CD14-positive monocyte (primary cell): ENCODE measurements at regions not wholly inside any gene's neighbourhood (a gene's known extent, or its start where the extent isn't known, plus 50 kb on each side); places are given as distances from the start of the nearest gene placed in this dataset.
"Not testable (repeated sequence)": the region's sequence is repeated elsewhere in the genome, so short reads cannot be mapped to it uniquely, and the experiment has no call there.

ENCODE experiments used
- DNase-seq, 3 donors: peaks; one replicate each; pipeline ENCODE4 v3.0.0-alpha.2; 2011 to 2022
- H2AFZ ChIP-seq: 2 replicates; pipeline ENCODE4 v1.6.0; 2012; ENCODE audit warnings: mild to moderate bottlenecking, low read depth, low read length, inconsistent platforms; ENCODE audit not compliant: insufficient read depth, poor library complexity, severe bottlenecking
- H3K27ac ChIP-seq, 2 donors: 1 replicate in 1 of 2; 2 replicates in 1 of 2; pipeline ENCODE4 v1.5.1; 2012 to 2013; ENCODE audit warnings: low read length in 2 of 2, control low read depth in 1 of 2, inconsistent platforms in 1 of 2, low read depth in 1 of 2, mild to moderate bottlenecking in 1 of 2
- H3K27me3 ChIP-seq, 2 donors: one replicate each; pipeline versions ENCODE4 v1.6.0 to v1.6.1; 2011 to 2013; ENCODE audit warnings: low read length in 2 of 2; ENCODE audit not compliant: control insufficient read depth in 2 of 2, insufficient read depth in 2 of 2
- H3K36me3 ChIP-seq, 2 donors: replicated peaks in 1 of 2; 1 replicate in 1 of 2; 2 replicates in 1 of 2; pipeline versions ENCODE4 v1.5.1 to v1.6.1; 2012 to 2013; ENCODE audit warnings: low read length in 2 of 2, control low read depth in 1 of 2, inconsistent platforms in 1 of 2, mild to moderate bottlenecking in 1 of 2; ENCODE audit not compliant: insufficient read depth in 2 of 2, control insufficient read depth in 1 of 2
- H3K4me1 ChIP-seq, 2 donors: 1 replicate in 1 of 2; 2 replicates in 1 of 2; pipeline versions ENCODE4 v1.5.1 to v1.6.1; 2012 to 2013; ENCODE audit warnings: low read length in 2 of 2, control low read depth in 1 of 2, inconsistent platforms in 1 of 2, mild to moderate bottlenecking in 1 of 2, moderate library complexity in 1 of 2; ENCODE audit not compliant: insufficient read depth in 2 of 2, control insufficient read depth in 1 of 2
- H3K4me2 ChIP-seq: replicated peaks from 2 replicates; pipeline ENCODE3; 2012; ENCODE audit warnings: low read length, moderate library complexity, mild to moderate bottlenecking; ENCODE audit not compliant: poor library complexity, severe bottlenecking; ENCODE audit errors: extremely low read depth
- H3K4me3 ChIP-seq, 3 experiments: fragments of 200-600 bp in 1 of 3; sonication (generic) in 1 of 3; replicated peaks in 1 of 3; 1 replicate in 2 of 3; 2 replicates in 1 of 3; pipeline ENCODE4 v1.5.1; 2011 to 2013; ENCODE audit warnings: low read length in 3 of 3, mild to moderate bottlenecking in 3 of 3, control low read depth in 2 of 3, low read depth in 2 of 3, inconsistent platforms in 1 of 3, moderate library complexity in 1 of 3
- H3K79me2 ChIP-seq: 2 replicates; pipeline ENCODE4 v1.6.0; 2012; ENCODE audit warnings: mild to moderate bottlenecking, control low read depth, inconsistent platforms, low read length, moderate library complexity; ENCODE audit not compliant: insufficient read depth
- H3K9ac ChIP-seq: 2 replicates; pipeline ENCODE4 v1.6.0; 2017; ENCODE audit warnings: low read length, mild to moderate bottlenecking; ENCODE audit not compliant: insufficient read depth, poor library complexity, severe bottlenecking
- H3K9me3 ChIP-seq, 2 donors: replicated peaks in 1 of 2; 1 replicate in 1 of 2; 2 replicates in 1 of 2; pipeline versions ENCODE4 v1.5.1 to v1.6.1; 2012 to 2013; ENCODE audit warnings: low read length in 2 of 2, control low read depth in 1 of 2; ENCODE audit not compliant: control insufficient read depth in 1 of 2, insufficient read depth in 1 of 2
- H4K20me1 ChIP-seq: 2 replicates; pipeline ENCODE4 v1.6.0; 2012; ENCODE audit warnings: mild to moderate bottlenecking, low read length, control low read depth, moderate library complexity; ENCODE audit not compliant: insufficient read depth
- H3K27ac Mint-ChIP-seq, 7 donors: one replicate each; pipeline ENCODE4 v1.8.0; 2020; ENCODE audit warnings: mild to moderate bottlenecking in 7 of 7, mixed read lengths in 7 of 7, moderate library complexity in 6 of 7, inconsistent platforms in 2 of 7
- H3K27me3 Mint-ChIP-seq, 3 donors: one replicate each; pipeline ENCODE4 v1.8.0; 2021 to 2022; ENCODE audit warnings: low read depth in 3 of 3, mild to moderate bottlenecking in 3 of 3, mixed read lengths in 3 of 3, moderate library complexity in 3 of 3, inconsistent platforms in 1 of 3
- H3K36me3 Mint-ChIP-seq, 2 donors: one replicate each; pipeline ENCODE4 v1.8.0; 2020; ENCODE audit warnings: mixed read lengths in 2 of 2, inconsistent platforms in 1 of 2, mild to moderate bottlenecking in 1 of 2
- H3K4me1 Mint-ChIP-seq: one replicate; pipeline ENCODE4 v1.8.0; 2020; ENCODE audit warnings: mild to moderate bottlenecking, mixed read lengths
- H3K4me3 Mint-ChIP-seq, 2 donors: one replicate each; pipeline ENCODE4 v1.8.0; 2020; ENCODE audit warnings: mild to moderate bottlenecking in 2 of 2, mixed read lengths in 2 of 2, moderate library complexity in 1 of 2
- H3K9me3 Mint-ChIP-seq, 7 donors: one replicate each; pipeline ENCODE4 v1.8.0; 2020 to 2022; ENCODE audit warnings: mixed read lengths in 7 of 7, mild to moderate bottlenecking in 6 of 7, moderate library complexity in 6 of 7, inconsistent platforms in 2 of 7
- CTCF ChIP-seq: fragments of 200-600 bp; IDR thresholded peaks from one replicate; pipeline ENCODE4 v1.8.0; 2022; ENCODE audit warnings: antibody characterized with exemption, mild to moderate bottlenecking
- WGBS: methylation state at CpG from one replicate; pipeline ENCODE4 v1.1.5; 2013; ENCODE audit warnings: missing lambda C conversion rate; ENCODE audit not compliant: insufficient coverage; 5-methylcytosine and 5-hydroxymethylcytosine counted together
- intact Hi-C, 2 donors: fragments of 100-400 bp; cut with micrococcal nuclease; formaldehyde crosslinking; loops; one replicate each; pipeline versions ENCODE4 v1.15.0 to v1.15.1; 2023

- Histone ChIP-seq H3K36me3 (no peaks in the 10 kb centered on the region), H3K27me3 (no peaks in the 10 kb centered on the region), H3K79me2 (no peaks in the 10 kb centered on the region), H3K9me3 (peaks cover 0 to 4% of the 10 kb centered on the region in 2 donors), H3K4me3 (no peak overlapping the region), H3K4me2 (no peak overlapping the region), H3K4me1 (no peaks in the 10 kb centered on the region), H2AFZ (no peak overlapping the region), H4K20me1 (no peaks in the 10 kb centered on the region), H3K9ac (no peak overlapping the region), H3K27ac (no peak overlapping the region)
- WGBS: 70% methylated on average over 2 of the region's 5 CpGs
- H3K27me3 Mint-ChIP-seq: peaks cover 0 to 7% (median 4%) of the 10 kb centered on the region in 3 donors
- H3K36me3 Mint-ChIP-seq: no peaks in the 10 kb centered on the region
- H3K9me3 Mint-ChIP-seq: peaks cover 0 to 10% (median 3%) of the 10 kb centered on the region in 7 donors
- H3K4me1 Mint-ChIP-seq: no peaks in the 10 kb centered on the region
- no peak overlapping the region for H3K4me3 Mint-ChIP-seq
- no peak for TF ChIP-seq CTCF
- intact Hi-C loops: no loop called here
- H3K27ac Mint-ChIP-seq: no peak overlapping the region
- DNase-seq: no peak
Observed at GRCh38 chr10:129063877-129064276, 403.2 kb upstream of the MGMT start.

GRCh38 chr10:129066529-129066928, 400.5 kb upstream of the MGMT start:
- H3K36me3 Mint-ChIP-seq, H3K4me3 Mint-ChIP-seq, H3K9me3 ChIP-seq, H3K4me3 ChIP-seq, H3K9ac ChIP-seq, H3K27me3 Mint-ChIP-seq, H3K4me1 Mint-ChIP-seq, H3K27me3 ChIP-seq, H3K27ac ChIP-seq, H3K36me3 ChIP-seq, intact Hi-C loops, DNase-seq, H2AFZ ChIP-seq, H3K79me2 ChIP-seq, H3K27ac Mint-ChIP-seq, H3K4me1 ChIP-seq, H4K20me1 ChIP-seq, H3K4me2 ChIP-seq: not testable (repeated sequence)
- WGBS: no CpG with 5 or more reads among the region's 4 CpGs
- H3K9me3 Mint-ChIP-seq: peaks cover 0 to 13% (median 8%) of the 10 kb centered on the region in 7 donors

- H3K9me3 ChIP-seq, H4K20me1 ChIP-seq, DNase-seq, H3K4me1 Mint-ChIP-seq, H3K27me3 Mint-ChIP-seq, H3K9ac ChIP-seq, intact Hi-C loops, H3K27me3 ChIP-seq, H3K4me3 ChIP-seq, H3K4me1 ChIP-seq, H3K27ac Mint-ChIP-seq, H3K36me3 ChIP-seq, H3K79me2 ChIP-seq, H3K4me3 Mint-ChIP-seq, H2AFZ ChIP-seq, H3K27ac ChIP-seq, H3K36me3 Mint-ChIP-seq, H3K4me2 ChIP-seq: not testable (repeated sequence)
- WGBS: 95% methylated on average over 18 of the region's 29 CpGs
- H3K9me3 Mint-ChIP-seq: peaks cover 0 to 10% (median 2%) of the 10 kb centered on the region in 7 donors
Observed at GRCh38 chr10:129071411-129071810, 395.6 kb upstream of the MGMT start.
